ENCODE measurements at regions not wholly inside any gene's neighbourhood (a gene's known extent, or its start where the extent isn't known, plus 50 kb on each side); places are given as distances from the start of the nearest gene placed in this dataset.

DNA sequence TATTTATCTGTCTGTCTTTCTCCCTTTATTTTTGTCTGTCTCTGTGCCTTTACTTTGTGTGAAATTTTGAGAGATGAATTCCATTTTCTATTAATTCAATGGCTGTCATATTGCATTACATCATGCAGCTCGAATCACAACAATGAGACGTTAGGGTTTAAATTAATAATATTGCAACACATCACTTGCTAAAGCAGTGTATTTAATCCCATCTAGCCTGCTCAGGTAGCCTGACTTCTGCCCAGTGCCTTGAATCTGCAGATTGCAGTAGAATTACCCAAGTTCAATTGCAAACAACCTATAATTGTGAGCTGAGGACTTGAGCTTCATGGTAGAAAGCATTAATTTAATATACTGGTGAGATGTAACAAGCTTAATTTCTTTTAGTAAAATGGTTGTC, 235.7 kb upstream of the TSHZ2 start:
- no peak for DNase-seq (ENCODE audit: low read depth in 2 of 2)

DNA sequence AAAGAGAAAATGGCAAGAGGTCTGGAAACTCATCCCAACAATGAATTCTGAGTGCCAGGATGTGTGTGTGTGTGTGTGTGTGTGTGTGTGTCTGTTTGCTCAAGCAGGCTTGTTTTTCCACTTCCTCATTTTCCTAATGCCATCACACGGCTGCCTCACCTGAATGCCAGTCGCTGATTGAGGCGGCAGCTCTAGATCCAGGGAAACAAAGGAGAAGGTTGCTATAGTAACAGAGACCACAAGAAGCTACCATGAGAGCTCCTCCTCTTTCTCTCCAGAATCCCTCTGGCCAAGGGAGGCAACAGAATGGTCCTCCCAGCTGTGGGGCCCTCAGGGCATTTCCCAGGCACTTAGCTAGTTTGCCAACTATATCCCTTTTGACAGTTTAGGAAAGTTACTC, 241.1 kb upstream of the TSHZ2 start:
- no peak for DNase-seq (ENCODE audit: low read depth in 2 of 2)

DNA sequence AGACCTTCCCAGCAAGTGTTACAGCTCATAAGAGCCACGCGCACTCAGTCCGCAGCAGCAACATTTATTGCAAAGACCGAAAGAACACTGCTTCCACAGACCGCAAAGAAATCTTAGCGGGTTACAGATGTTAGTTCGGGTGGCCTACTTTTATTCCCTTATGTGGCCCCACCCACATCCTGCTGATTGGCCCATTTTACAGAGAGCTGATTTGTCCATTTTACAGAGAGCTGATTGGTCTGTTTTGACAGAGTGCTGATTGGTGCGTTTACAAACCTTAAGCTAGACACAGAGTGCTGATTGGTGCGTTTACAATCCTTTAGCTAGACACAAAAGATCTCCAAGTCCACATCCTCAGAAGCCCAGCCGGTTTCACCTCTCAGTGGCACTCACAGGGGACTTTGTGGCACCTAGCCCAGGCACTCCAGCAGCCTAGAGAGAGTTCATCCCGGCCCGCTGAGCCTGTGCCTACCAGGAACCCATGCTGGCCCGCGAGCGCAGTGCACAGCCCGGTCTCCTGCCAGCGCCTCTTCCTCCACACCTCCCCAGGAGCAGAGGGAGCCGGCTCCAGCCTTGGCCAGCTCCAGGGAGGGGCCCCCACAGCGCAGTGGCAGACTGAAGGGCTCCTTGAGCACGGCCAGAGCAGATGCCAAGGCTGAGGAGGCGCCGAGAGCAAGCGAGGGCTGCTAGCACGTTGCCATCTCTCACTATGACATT, 244.3 kb upstream of the TSHZ2 start:
- DNase-seq (ENCODE audit: low read depth in 2 of 2), result no peak

DNA sequence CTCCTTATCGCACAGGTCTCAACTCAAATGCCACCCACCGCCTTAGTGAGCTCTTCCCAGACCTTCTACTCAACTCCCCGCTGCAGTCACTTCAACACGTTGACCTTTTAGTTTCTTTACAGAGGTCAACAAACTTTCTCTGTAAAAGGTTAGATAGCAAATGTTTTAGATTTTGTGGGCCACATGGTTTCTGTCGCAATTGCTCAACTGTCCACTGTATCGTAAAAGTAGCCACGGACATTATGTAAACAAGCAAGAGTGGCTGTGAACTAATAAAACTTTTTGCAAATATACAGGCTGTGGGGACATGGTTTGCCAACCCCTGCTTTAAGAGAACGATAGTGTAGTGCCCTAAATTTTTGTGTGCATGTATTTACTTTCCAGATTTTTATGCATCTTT, 247.6 kb upstream of the TSHZ2 start:
- no peak for DNase-seq (ENCODE audit: low read depth in 2 of 2)

DNA sequence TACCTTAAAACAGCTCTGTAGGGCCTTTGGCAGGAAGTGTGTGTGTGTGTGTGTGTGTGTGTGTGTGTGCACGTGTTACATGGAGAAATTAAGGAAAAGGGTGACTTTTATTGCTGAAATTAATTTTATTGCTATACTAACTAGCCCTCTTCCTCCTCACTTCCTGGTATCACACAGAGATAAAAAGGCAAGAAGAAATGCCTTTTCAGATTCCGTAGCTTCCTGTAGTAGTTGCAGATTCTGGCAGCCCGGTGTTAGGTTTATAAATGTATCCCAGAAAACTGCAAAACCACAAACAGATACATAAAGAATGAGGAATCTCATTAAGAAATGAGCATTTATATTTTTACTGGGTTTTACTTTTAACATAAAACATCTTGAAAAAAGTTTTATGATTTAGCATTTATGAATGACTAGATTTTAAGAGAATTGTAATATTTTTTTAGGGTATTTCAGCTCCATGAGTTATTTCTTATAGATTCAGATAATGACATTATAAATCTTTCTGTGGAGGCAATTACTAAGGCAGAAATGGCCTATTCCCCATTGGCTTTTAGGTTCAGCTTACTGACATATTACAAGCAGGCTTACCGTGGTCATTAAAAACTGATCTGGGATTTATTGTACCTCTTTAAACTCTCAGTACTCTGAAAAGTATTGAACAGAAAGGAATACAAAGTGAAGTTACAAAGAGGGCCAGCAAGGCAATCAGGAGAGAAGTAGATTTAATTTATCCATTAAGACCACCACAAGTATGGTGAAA, 249.1 kb upstream of the TSHZ2 start:
- no peak for DNase-seq (ENCODE audit: low read depth in 2 of 2)

DNA sequence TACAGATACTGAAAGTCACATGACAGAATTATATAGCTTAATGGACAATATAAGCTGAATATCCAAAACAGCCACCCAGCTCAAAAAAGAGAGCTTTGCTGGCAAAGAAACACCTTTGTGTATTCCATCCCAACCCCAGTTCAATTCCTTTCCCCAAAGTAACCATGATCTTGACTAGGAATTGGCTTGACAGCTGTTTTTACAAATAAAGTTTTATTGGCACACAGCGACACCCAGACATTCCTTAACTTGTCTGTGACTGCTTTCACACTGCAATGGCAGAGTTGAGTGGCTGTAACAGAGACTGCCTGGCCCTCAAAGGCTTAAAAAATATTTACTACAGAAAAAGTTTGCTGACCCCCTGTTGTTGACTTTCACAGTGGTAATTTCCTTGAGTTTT, 264.0 kb upstream of the TSHZ2 start:
- DNase-seq (ENCODE audit: low read depth in 2 of 2), result no peak

DNA sequence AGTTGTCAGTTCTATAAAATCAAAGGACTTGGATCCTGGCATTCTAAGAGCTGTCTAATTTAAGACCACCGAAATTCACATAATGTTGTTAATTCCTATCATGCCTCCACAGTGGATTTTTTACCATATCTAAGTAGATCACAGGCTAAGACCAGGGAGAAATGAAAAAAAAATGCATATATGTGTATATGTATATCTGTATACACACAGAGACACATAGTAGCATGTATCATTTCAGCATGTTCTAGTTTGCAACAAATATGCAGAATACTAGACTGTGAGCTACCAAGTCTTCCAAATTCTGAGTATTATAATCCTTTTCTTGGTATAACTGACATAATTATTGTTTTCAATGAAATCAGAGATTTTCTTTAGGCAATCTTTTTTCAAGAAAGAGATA, 267.6 kb upstream of the TSHZ2 start:
- DNase-seq (ENCODE audit: low read depth in 2 of 2), result no peak

DNA sequence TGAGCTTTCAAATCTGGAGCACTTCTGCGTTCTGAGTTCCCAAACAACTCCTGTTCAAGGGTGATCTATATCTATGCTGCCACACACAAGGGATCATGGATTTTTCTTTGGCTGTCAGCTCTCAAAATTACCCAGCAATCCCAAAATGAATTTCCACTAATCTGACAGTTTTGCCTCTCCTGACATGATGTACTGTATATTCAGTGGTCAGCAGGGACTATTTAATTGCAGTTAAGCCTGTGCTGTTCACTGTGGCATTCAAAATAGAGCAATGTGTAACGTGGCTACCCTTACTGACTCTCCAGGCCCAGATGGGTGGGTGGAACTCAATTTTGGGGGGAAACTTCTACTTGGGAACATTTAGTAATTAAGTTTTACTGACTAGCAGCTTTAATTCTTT, 283.8 kb upstream of the TSHZ2 start:
- no peak for DNase-seq (ENCODE audit: low read depth in 2 of 2)

DNA sequence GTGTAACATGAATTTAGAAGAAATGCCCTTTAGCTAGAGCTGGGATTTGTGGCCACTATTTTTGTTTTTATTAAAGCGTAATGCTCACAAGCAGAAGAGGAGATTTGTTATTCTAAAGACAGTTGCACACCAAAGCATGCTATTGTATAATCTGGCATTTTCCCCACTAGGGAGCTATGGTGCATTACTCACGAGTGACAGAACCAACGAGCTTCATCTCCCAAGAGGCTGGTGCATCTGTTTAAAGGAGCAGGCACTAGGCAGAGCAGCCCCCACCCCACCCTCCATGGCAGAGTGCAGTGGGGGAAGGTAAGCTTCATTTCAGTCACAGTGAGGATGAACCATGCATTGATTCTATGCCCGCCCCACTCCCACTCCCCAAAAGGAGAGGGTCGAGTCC, 287.3 kb upstream of the TSHZ2 start:
- no peak for DNase-seq (ENCODE audit: low read depth in 2 of 2)

DNA sequence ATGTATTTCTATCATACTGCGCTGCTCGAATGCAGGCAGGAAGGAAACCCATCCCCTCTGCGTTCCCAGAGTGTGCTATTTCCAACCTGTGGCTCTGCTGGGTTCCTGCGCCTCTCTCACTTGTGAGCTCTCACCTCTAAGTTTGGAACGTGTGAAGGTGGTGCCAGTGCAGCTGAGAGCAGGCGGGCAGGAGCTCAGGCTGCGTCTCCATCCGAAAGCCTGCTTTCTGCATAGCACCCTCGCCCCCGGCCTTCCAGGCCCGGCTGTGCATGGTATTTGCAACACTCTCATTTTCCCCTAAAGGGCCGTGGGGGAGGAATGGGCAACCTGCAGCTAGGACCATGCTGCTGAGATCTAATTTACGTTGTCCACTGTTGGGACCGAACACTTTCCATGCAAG, 288.0 kb upstream of the TSHZ2 start:
- no peak for DNase-seq (ENCODE audit: low read depth in 2 of 2)

DNA sequence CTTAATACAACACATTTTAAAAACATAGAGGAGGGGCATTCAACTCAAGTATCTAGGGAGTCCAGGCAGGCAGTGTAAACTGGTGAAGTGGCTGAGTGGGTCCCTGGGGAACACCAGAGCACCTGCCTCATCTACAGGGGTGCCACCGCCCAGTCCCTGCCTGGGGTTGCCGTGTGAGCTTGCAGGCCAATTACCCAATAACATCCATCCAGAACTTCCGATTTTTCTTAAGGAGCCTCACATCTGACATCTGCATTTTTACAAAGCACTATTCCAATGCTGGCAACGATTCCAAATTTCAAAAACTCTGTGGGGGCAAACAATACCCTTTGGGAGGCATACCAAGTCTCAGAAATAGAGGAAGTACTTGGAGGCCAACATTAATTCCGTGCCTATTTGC, 288.4 kb upstream of the TSHZ2 start:
- no peak for DNase-seq (ENCODE audit: low read depth in 2 of 2)

DNA sequence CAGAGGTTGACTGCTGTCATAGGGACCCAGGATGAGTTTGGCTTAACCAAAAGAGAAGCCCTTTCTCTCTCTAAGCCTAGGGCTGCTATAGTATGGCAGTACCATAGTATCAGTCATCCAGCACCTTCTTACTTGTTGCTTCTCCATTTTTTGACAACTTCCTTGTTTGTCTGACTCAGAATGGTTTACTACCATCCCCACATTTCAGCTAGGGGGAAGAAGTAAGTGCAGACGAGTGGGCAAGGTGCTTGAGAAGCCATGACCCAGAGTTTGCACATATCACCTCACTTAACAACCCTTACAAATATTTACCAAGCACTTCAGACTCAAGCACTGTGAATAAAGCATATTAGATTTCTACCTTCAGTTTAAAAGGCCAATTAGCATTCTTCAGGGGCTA, 289.9 kb upstream of the TSHZ2 start:
- DNase-seq (ENCODE audit: low read depth in 2 of 2), result no peak

DNA sequence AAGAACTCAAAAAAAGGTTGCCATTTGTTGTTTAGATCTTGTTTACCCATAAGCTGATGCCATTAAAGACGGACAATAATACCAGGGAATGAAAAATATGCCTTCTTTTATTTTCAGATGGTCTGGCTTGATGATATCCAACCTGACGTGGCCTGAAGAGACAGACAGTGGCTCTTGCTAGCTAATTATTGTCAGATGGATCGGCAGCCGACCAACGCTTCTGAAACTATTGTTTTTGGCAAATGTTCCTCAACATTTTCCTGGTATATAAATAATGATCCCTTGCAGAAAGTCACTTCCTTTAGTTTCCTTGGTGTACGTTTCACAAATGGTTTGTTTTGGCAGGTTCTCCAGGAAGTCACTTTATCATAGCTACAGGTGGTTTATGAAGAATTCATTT, 290.9 kb upstream of the TSHZ2 start:
- DNase-seq (ENCODE audit: low read depth in 2 of 2), result no peak

DNA sequence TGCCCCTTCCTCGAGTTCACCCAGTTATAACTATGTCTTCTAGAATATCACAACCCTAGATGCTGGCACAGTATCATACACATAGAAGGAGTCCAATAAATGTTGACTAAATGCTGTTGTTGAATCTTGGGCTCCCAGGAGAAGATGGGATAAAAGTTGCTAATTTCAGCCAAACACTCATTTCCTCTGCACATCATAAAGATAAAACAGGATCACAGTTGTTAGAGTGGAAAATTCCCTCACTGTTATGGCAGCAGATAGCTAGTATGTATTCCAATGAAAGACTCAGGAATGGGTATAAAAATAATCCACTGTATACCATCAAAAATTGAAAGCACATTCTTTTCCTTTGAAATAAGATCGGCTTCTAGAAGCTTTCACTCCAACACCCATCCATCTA, 294.9 kb upstream of the TSHZ2 start:
- DNase-seq (ENCODE audit: low read depth in 2 of 2), result no peak

DNA sequence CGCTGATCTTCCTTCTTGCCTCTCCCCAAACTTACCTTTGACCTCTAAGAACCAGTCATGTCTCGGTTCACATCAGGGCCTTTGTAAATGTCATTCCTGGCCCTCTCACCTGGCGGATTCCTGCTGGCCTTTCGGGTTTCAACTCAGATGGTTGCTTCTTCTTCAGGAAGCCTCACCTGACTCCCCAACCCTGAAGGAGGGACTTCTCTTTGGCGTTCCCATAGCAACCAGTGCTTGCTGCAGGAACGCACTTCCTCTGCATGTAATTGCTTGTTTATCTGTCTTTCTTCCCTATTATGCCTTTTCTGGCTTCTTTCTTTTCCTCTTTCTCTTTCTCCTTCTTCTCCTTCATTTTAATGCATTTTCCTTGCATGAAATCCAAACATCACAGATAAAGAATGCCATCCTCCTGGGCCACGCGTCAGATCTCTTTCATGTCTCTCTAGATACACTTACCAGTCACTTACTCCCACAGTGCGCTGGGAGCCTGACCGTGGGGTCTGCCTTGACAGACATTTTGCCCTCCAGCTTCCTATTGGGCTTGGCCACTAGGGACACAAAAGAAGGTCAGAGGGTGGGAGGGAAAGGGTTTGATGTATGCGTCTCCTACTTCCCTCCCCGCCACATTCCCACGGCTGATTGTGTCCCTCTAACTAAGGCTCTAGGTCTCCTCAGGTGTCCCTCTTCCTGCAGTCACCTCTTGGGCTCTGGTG, 295.7 kb upstream of the TSHZ2 start:
- no peak for DNase-seq (ENCODE audit: low read depth in 2 of 2)

DNA sequence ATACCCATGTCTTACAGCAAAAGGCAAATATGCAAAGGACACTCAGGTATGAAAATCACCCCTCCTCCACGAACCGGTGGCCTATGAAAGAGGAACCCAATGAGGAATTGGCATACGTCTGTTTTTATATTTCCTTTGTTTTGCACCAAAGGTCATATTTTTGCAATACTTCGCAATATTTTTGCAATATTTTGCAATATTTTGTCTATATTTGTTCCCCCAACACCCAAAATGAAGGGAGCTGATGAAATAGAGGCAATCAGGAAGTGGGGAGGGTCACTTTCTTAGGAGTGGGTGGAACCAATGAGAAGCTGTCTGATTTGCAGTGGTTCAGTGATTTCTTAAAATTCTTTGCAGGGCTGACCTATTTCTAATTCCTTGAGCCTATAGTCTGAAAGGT, 296.8 kb upstream of the TSHZ2 start:
- no peak for DNase-seq (ENCODE audit: low read depth in 2 of 2)

DNA sequence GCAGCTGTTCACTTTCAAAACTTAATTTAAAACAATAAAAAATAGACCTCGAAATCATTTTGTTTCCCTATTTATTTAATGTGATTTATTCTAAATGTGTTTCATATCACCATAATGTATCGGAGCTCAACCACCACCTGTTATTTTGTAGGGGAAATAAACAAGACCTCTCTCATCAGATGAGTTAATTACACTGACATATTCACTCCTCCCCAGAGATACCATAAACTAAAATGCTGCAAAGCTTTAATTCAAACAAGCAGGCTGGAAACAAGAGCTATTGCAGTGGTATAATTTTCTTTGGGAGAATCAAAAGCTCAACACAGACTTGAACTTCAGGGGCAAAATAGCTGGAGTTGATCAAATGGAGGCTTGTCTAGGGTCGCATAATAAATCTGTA, 303.5 kb upstream of the TSHZ2 start:
- no peak for DNase-seq (ENCODE audit: low read depth in 2 of 2)

DNA sequence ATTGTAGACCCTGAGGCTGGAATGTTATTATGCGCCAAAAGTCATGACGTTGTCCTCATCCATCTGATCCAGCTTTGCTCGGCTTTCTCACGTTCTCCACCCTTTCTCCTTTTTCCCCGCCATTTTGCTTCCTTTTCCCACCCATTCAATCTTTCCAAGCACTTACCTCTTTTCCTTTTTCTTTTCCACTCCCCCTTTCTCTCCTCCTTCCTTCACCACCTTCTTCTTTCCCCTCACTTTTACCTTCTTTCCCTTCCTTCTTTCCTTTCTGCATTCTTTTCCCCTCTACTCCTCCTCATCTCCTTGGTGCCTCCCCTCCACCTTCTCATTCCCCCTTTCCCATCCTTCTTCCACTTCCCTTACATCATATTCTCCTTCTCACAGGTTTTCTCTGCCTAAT, 304.8 kb upstream of the TSHZ2 start:
- DNase-seq (ENCODE audit: low read depth in 2 of 2), result no peak

DNA sequence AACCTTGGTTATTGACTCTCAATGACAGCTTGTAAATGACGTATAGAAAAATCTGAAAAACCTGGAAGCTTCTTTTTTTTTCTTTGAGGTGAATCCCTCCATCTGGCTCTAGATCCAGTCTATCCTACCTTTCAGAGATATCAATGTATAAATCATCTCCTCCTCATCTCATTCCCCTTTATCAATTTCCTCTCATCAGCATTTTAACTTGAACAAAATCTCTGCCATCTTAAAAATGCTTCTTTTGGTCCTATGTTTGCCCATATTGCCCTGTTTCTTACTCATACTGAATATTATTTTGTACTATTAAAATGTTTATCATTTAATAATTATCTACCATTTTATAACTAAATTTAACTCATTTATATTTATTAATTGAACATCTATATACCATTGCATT, 306.7 kb upstream of the TSHZ2 start:
- no peak for DNase-seq (ENCODE audit: low read depth in 2 of 2)

DNA sequence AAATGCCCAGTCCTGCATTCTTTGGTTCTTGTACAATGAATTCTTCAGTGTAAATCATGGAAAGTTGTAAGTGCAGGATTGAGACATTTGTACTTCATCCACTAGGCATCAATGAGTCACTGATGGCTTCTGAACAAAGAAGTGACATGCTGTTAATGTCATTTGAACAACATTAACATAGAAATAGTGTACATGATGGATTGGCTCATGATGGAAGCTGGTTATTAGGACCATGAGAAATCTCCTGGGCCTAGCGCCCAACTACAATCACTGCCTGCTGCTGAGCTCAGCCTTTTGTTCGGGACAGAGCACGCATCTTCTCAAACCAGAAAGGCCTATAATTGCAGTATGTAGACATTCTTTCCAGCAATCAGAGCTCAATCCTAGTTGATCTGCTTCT, 316.8 kb upstream of the TSHZ2 start:
- no peak for DNase-seq (ENCODE audit: low read depth in 2 of 2)

DNA sequence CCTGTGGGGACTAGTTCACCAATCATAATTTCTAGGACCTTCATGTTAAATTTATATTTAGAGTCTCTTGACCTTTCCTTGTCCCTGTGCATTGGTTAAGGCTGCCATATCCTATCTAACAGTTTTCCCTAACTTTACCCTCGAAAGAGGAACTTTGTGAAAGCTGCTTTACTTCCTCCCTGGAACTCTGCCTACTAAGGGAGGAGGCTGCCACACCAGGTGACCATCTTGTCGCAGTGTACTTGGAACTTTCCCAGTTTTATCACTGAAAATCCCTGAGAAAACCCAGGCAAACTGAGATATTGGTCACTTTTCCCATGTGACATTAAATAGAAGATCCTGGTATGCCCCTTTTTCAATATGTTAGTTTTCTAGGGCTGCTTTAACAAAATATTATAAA, 317.6 kb upstream of the TSHZ2 start:
- DNase-seq (ENCODE audit: low read depth in 2 of 2), result no peak

DNA sequence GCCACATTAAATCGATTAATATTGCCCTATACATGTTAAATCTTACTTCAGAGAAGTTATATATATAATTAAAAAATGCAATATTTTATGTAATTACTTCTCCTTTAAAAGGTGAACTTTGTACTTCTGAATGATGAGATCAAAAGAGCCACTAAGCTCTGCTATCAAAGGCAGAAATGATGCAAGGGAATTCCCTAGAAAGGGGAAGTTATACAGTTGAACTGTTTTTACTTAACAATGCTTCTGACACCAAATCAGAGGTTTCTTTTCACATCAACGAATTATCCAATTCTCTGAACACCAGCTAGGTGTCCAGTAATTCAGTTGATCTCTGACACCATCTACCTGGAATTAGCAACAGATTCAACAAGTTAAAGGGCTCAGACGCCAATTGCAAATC, 319.9 kb upstream of the TSHZ2 start:
- no peak for DNase-seq (ENCODE audit: low read depth in 2 of 2)

DNA sequence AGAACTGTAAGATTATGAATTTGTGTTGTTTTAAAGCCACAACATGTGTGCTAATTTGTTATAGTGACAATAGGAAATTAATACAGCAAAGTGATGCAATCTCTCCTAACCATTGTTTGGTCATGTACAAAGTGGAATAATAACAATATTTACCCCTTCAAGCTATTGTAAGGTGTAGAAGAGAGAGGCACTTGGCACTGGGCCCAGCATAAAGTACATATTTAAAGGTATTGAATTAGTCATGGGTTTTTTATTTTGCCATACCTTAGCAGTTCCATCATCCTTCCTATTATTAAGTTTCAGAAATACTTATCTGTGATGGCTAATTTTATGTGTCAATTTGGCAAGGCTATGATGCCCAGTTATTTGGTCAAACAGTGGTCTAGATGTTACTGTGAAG, 322.4 kb upstream of the TSHZ2 start:
- DNase-seq (ENCODE audit: low read depth in 2 of 2), result no peak

Data from stimulated activated CD8-positive, alpha-beta memory T cell treated with anti-CD3 and anti-CD28 coated beads, Interleukin-15, amount 100 ng/mL, for 48 hours (primary cell).